H9 (cell line): ENCODE measurements at regions not wholly inside any gene's neighbourhood (a gene's known extent, or its start where the extent isn't known, plus 50 kb on each side); places are given as distances from the start of the nearest gene placed in this dataset.

Source experiments
- DNase-seq: peaks from one replicate; pipeline ENCODE4 v3.0.0-alpha.2; 2017
- H2AFZ ChIP-seq: one replicate; pipeline ENCODE4 v1.6.1; 2013; ENCODE audit warnings: mild to moderate bottlenecking, low read length, control low read depth, moderate library complexity
- H2AK5ac ChIP-seq: 2 replicates; pipeline ENCODE4 v1.6.1; 2013; ENCODE audit warnings: low read length, control low read depth, mixed read lengths; ENCODE audit not compliant: insufficient read length
- H2BK120ac ChIP-seq: one replicate; pipeline ENCODE4 v1.6.1; 2013; ENCODE audit warnings: low read depth, mild to moderate bottlenecking, low read length, control low read depth, inconsistent platforms; ENCODE audit not compliant: poor library complexity, severe bottlenecking
- H2BK12ac ChIP-seq: 2 replicates; pipeline ENCODE4 v1.6.1; 2013; ENCODE audit warnings: low read length, control low read depth, mixed read lengths, low read depth; ENCODE audit not compliant: insufficient read length
- H2BK15ac ChIP-seq: 2 replicates; pipeline ENCODE4 v1.6.1; 2013; ENCODE audit warnings: low read depth, low read length, control low read depth
- H2BK20ac ChIP-seq: one replicate; pipeline ENCODE4 v1.6.1; 2013; ENCODE audit warnings: low read depth, mild to moderate bottlenecking, low read length, control low read depth, inconsistent platforms; ENCODE audit not compliant: poor library complexity, severe bottlenecking
- H2BK5ac ChIP-seq: 2 replicates; pipeline ENCODE4 v1.6.1; 2013; ENCODE audit warnings: low read length, control low read depth, mixed read lengths; ENCODE audit not compliant: insufficient read length
- H3K14ac ChIP-seq: 2 replicates; pipeline ENCODE4 v1.6.1; 2013; ENCODE audit warnings: low read length, control low read depth; ENCODE audit not compliant: insufficient read depth
- H3K18ac ChIP-seq: 2 replicates; pipeline ENCODE4 v1.6.1; 2013; ENCODE audit warnings: low read depth, mild to moderate bottlenecking, mixed read lengths, low read length, control low read depth; ENCODE audit not compliant: insufficient read length
- H3K23ac ChIP-seq: 2 replicates; pipeline ENCODE4 v1.6.1; 2013; ENCODE audit warnings: low read length, control low read depth, mixed read lengths, low read depth; ENCODE audit not compliant: insufficient read length
- H3K23me2 ChIP-seq: 2 replicates; pipeline ENCODE4 v1.6.1; 2013; ENCODE audit warnings: low read depth, mild to moderate bottlenecking, mixed read lengths, low read length, control low read depth; ENCODE audit not compliant: insufficient read length, poor library complexity, severe bottlenecking
- H3K27ac ChIP-seq: 2 replicates; pipeline ENCODE4 v1.5.1; 2013; ENCODE audit warnings: low read length, control low read depth, mixed read lengths, low read depth; ENCODE audit not compliant: insufficient read length
- H3K27me3 ChIP-seq: 2 replicates; pipeline ENCODE4 v1.6.1; 2013; ENCODE audit warnings: low read length, control low read depth, inconsistent platforms; ENCODE audit not compliant: insufficient read depth
- H3K4ac ChIP-seq: 2 replicates; pipeline ENCODE4 v1.6.1; 2013; ENCODE audit warnings: low read depth, mild to moderate bottlenecking, control low read depth, inconsistent platforms, low read length, moderate library complexity
- H3K4me1 ChIP-seq: 2 replicates; pipeline ENCODE4 v1.6.1; 2013; ENCODE audit warnings: low read length, control low read depth, inconsistent platforms; ENCODE audit not compliant: insufficient read depth
- H3K4me2 ChIP-seq: 2 replicates; pipeline ENCODE4 v1.6.1; 2013; ENCODE audit warnings: low read length, control low read depth, mixed read lengths; ENCODE audit not compliant: insufficient read length, insufficient read depth
- H3K56ac ChIP-seq: 2 replicates; pipeline ENCODE4 v1.6.1; 2013; ENCODE audit warnings: low read depth, mild to moderate bottlenecking, mixed read lengths, low read length, control low read depth; ENCODE audit not compliant: insufficient read length
- H3K79me1 ChIP-seq: 2 replicates; pipeline ENCODE4 v1.6.1; 2013; ENCODE audit warnings: low read depth, mild to moderate bottlenecking, moderate library complexity, low read length, control low read depth, inconsistent platforms; ENCODE audit not compliant: insufficient read depth, poor library complexity, severe bottlenecking
- H3K79me2 ChIP-seq: 2 replicates; pipeline ENCODE4 v1.6.1; 2013; ENCODE audit warnings: low read length, control low read depth, inconsistent platforms; ENCODE audit not compliant: insufficient read depth
- H3K9ac ChIP-seq: 2 replicates; pipeline ENCODE4 v1.6.1; 2013; ENCODE audit warnings: low read length, control low read depth, mixed read lengths; ENCODE audit not compliant: insufficient read length; ENCODE audit errors: extremely low read depth
- H3K9me3 ChIP-seq: one replicate; pipeline ENCODE4 v1.6.1; 2013; ENCODE audit warnings: low read depth, low read length, inconsistent platforms; ENCODE audit not compliant: control insufficient read depth
- H3T11ph ChIP-seq: one replicate; pipeline ENCODE4 v1.6.1; 2013; ENCODE audit warnings: mild to moderate bottlenecking, low read length, control low read depth, inconsistent platforms
- H4K20me1 ChIP-seq: one replicate; pipeline ENCODE4 v1.6.1; 2013; ENCODE audit not compliant: control insufficient read depth, insufficient read length, insufficient read depth
- H4K5ac ChIP-seq: 2 replicates; pipeline ENCODE4 v1.6.1; 2013; ENCODE audit warnings: low read depth, mild to moderate bottlenecking, mixed read lengths, low read length, control low read depth; ENCODE audit not compliant: insufficient read length
- H4K8ac ChIP-seq: replicated peaks from 2 replicates; pipeline ENCODE4 v1.6.1; 2013; ENCODE audit warnings: low read length, control low read depth, mixed read lengths, low read depth; ENCODE audit not compliant: insufficient read length
- H4K91ac ChIP-seq: 2 replicates; pipeline ENCODE4 v1.6.1; 2013; ENCODE audit warnings: low read depth, mild to moderate bottlenecking, moderate library complexity, mixed read lengths, low read length, control low read depth; ENCODE audit not compliant: insufficient read length
- H3K27ac Mint-ChIP-seq, 3 experiments: 2 replicates in 2 of 3; 3 replicates in 1 of 3; pipeline ENCODE4 v1.8.0; 2020 to 2021; ENCODE audit warnings: mixed read lengths in 3 of 3, mild to moderate bottlenecking in 1 of 3, moderate library complexity in 1 of 3
- H3K27me3 Mint-ChIP-seq: 2 replicates; pipeline ENCODE4 v1.8.0; 2021; ENCODE audit warnings: low read depth, mild to moderate bottlenecking, moderate library complexity, mixed read lengths
- H3K36me3 Mint-ChIP-seq, 3 experiments: 2 replicates in 2 of 3; 3 replicates in 1 of 3; pipeline ENCODE4 v1.8.0; 2020 to 2021; ENCODE audit warnings: low read depth in 3 of 3, mixed read lengths in 3 of 3; ENCODE audit not compliant: insufficient read depth in 1 of 3
- H3K4me1 Mint-ChIP-seq, 2 experiments: 2 replicates each; pipeline ENCODE4 v1.8.0; 2020; ENCODE audit warnings: mixed read lengths in 2 of 2
- H3K4me3 Mint-ChIP-seq, 2 experiments: 2 replicates in 1 of 2; 3 replicates in 1 of 2; pipeline ENCODE4 v1.8.0; 2020 to 2021; ENCODE audit warnings: mild to moderate bottlenecking in 2 of 2, mixed read lengths in 2 of 2, moderate library complexity in 1 of 2
- H3K9me3 Mint-ChIP-seq, 2 experiments: 2 replicates in 1 of 2; 3 replicates in 1 of 2; pipeline ENCODE4 v1.8.0; 2020; ENCODE audit warnings: mild to moderate bottlenecking in 2 of 2, mixed read lengths in 2 of 2, moderate library complexity in 1 of 2
- WGBS: extraction: QIAGEN DNeasy Blood & Tissue Kit; methylation state at CpG from one replicate; pipeline ENCODE4 v1.1.7; 2013; ENCODE audit warnings: missing lambda C conversion rate, low lambda C conversion rate, mixed read lengths; ENCODE audit not compliant: insufficient read length; ENCODE audit errors: extremely low coverage; 5-methylcytosine and 5-hydroxymethylcytosine counted together
- TF ChIP-seq, protein P1 (sequence below): fragments of 200-600 bp; sonication (generic); conservative IDR thresholded peaks from 3 replicates; pipeline ENCODE4 v1.8.0; 2021; ENCODE audit warnings: antibody characterized with exemption, mild to moderate bottlenecking

DNA sequence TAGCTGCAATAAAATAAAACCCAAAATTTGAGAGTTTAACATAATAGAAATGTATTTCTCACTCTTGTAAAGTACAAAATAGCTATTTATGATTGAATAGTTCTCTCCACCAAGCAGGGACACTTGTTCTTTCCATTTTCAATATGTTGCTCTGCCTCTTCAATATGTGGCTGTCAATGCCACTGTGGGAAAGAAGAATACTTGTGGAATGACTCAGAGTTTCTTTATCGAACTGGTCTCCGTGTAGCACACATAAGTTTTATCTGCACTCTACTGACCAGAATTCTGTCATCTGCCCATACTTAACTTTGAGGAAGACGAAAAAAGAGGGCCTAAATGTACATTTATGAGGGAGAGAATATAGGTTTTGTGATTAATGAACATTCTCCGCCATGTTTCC is 256.9 kb downstream of the ATXN7L3B start:
- H3K36me3 Mint-ChIP-seq = no peaks in the 10 kb centered on the region
- Histone ChIP-seq H3K27me3 (no peaks in the 10 kb centered on the region), H3K18ac (no peak overlapping the region), H3K79me1 (no peaks in the 10 kb centered on the region), H4K91ac (no peak overlapping the region), H3K23ac (no peak overlapping the region), H3K14ac (no peak overlapping the region), H3K56ac (no peak overlapping the region), H4K8ac (no peak overlapping the region), H2BK15ac (no peak overlapping the region), H2AFZ (no peak overlapping the region), H3K9ac (no peak overlapping the region), H3K4me2 (no peak overlapping the region), H3K4me1 (no peaks in the 10 kb centered on the region), H3T11ph (no peak overlapping the region), H3K4ac (no peak overlapping the region), H2BK20ac (no peak overlapping the region), H2BK12ac (no peak overlapping the region), H3K79me2 (no peaks in the 10 kb centered on the region), H4K20me1 (no peaks in the 10 kb centered on the region), H2BK120ac (no peak overlapping the region), H4K5ac (no peak overlapping the region), H2AK5ac (no peak overlapping the region), H3K27ac (no peak overlapping the region), H3K23me2 (no peaks in the 10 kb centered on the region), H2BK5ac (no peak overlapping the region), H3K9me3 (no peaks in the 10 kb centered on the region)
- no CpG with 5 or more reads among the region's 4 CpGs for whole genome bisulfite sequencing
- no peaks in the 10 kb centered on the region; the same call in 1 of the 2 replicates for H3K27me3 Mint-ChIP-seq
- TF ChIP-seq, protein P1, sequence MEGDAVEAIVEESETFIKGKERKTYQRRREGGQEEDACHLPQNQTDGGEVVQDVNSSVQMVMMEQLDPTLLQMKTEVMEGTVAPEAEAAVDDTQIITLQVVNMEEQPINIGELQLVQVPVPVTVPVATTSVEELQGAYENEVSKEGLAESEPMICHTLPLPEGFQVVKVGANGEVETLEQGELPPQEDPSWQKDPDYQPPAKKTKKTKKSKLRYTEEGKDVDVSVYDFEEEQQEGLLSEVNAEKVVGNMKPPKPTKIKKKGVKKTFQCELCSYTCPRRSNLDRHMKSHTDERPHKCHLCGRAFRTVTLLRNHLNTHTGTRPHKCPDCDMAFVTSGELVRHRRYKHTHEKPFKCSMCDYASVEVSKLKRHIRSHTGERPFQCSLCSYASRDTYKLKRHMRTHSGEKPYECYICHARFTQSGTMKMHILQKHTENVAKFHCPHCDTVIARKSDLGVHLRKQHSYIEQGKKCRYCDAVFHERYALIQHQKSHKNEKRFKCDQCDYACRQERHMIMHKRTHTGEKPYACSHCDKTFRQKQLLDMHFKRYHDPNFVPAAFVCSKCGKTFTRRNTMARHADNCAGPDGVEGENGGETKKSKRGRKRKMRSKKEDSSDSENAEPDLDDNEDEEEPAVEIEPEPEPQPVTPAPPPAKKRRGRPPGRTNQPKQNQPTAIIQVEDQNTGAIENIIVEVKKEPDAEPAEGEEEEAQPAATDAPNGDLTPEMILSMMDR = no peak
- H3K27ac Mint-ChIP-seq = no peak overlapping the region
- H3K4me1 Mint-ChIP-seq = peaks cover 8 to 9% of the 10 kb centered on the region in 2 experiments
- no peaks in the 10 kb centered on the region; a peak in 1 of 5 replicates for H3K9me3 Mint-ChIP-seq
- DNase-seq = no peak
- no peak overlapping the region for H3K4me3 Mint-ChIP-seq
